Gastroesophageal sphincter (tissue), 4 donors: ENCODE measurements at regions not wholly inside any gene's neighbourhood (a gene's known extent, or its start where the extent isn't known, plus 50 kb on each side); places are given as distances from the start of the nearest gene placed in this dataset.

ENCODE experiments used
- ATAC-seq: fragments of 150-250 bp; one replicate; pipeline ENCODE4 v1.9.1; 2016; ENCODE audit warnings: mild to moderate bottlenecking, moderate library complexity
- H3K27ac ChIP-seq, 4 donors: fragments of 200-600 bp; sonication (generic) in 3 of 4; 1 replicate in 3 of 4; 2 replicates in 1 of 4; pipeline ENCODE4 v1.5.1; 2016 to 2019
- H3K27me3 ChIP-seq: fragments of 200-600 bp; sonication (generic); one replicate; pipeline ENCODE4 v1.5.1; 2019
- H3K36me3 ChIP-seq, 2 donors: fragments of 200-600 bp; sonication (generic); one replicate each; pipeline ENCODE4 v1.5.1; 2019; ENCODE audit warnings: control low read depth in 1 of 2
- H3K4me1 ChIP-seq, 3 donors: fragments of 200-600 bp; sonication (generic); 1 replicate in 2 of 3; 2 replicates in 1 of 3; pipeline ENCODE4 v1.5.1; 2016 to 2019; ENCODE audit warnings: control low read depth in 2 of 3
- H3K4me3 ChIP-seq, 2 donors: fragments of 200-600 bp; sonication (generic); one replicate each; pipeline ENCODE4 v1.5.1; 2019; ENCODE audit warnings: mild to moderate bottlenecking in 1 of 2, moderate library complexity in 1 of 2
- H3K9me3 ChIP-seq, 3 donors: fragments of 200-600 bp; sonication (generic); one replicate each; pipeline ENCODE4 v1.5.1; 2017 to 2019; ENCODE audit warnings: control low read depth in 2 of 3
- CTCF ChIP-seq, 4 experiments: fragments of 200-600 bp in 2 of 4; fragments of 450-650 bp in 2 of 4; sonication (generic) in 1 of 4; IDR thresholded peaks; one replicate each; pipeline ENCODE4 v1.5.1; 2017 to 2019; ENCODE audit warnings: antibody characterized with exemption in 4 of 4, mild to moderate bottlenecking in 2 of 4, moderate library complexity in 2 of 4
- EP300 ChIP-seq: sonication (generic); formaldehyde crosslinking; IDR thresholded peaks from one replicate; pipeline ENCODE4 v1.6.1; 2017; ENCODE audit warnings: antibody characterized with exemption, mild to moderate bottlenecking
- POLR2A ChIP-seq, 2 donors: fragments of 450-650 bp; IDR thresholded peaks; one replicate each; pipeline ENCODE4 v1.6.1; 2017; ENCODE audit warnings: antibody characterized with exemption in 2 of 2, mild to moderate bottlenecking in 2 of 2, moderate library complexity in 1 of 2
- POLR2AphosphoS5 ChIP-seq: sonication (generic); formaldehyde crosslinking; IDR thresholded peaks from one replicate; pipeline ENCODE4 v1.6.1; 2017; ENCODE audit warnings: antibody characterized with exemption
- WGBS, 2 donors: methylation state at CpG; one replicate each; pipeline ENCODE4 v1.1.5; 2018; ENCODE audit warnings: low coverage in 1 of 2; 5-methylcytosine and 5-hydroxymethylcytosine counted together

DNA sequence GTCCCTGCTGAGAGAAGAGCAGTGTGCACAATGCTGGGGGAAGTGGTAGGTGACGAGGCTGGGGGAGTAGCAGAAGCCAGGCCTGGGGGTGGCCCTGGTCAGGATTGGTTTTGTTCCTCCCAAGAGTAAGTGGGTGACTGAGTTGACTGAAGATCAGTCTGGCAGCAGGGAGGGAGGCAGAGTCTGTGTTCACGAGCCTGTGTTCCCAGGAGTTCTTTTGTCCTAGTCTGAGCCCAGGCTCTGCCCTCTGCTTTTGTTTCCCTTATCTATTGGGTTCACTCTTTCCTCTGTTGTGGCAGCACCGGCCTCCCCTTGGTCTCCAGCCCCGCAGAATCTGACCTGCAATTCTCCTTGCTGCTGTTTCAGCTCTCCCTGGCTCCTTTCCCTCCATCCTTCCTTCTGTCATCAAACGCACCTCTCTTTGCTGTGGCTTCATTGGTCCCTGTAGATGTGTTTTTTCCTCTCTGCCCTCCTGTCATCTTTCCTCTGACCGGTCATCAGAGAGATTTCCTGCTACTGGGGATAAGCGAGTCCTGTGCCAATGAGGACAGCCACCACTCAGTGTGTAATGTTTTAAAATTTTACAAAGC lies 607.4 kb downstream of the KIF4B start:
- no peak for ATAC-seq
- peaks cover 6% of the 10 kb centered on the region for H3K27me3 ChIP-seq

GRCh38 chr5:155624597-155625241 lies 611.2 kb downstream of the KIF4B start:
- no peak overlapping the region for H3K4me3 ChIP-seq
- ATAC-seq, result no peak
- no peaks in the 10 kb centered on the region for H3K4me1 ChIP-seq
- H3K36me3 ChIP-seq, result no peaks in the 10 kb centered on the region
- H3K9me3 ChIP-seq, result no peaks in the 10 kb centered on the region
- 64 to 70% methylated on average over 5 of the region's 5 CpGs for WGBS, 2 donors
- peaks cover 6% of the 10 kb centered on the region for H3K27me3 ChIP-seq
- no peak for TF ChIP-seq POLR2AphosphoS5
- TF ChIP-seq CTCF (IDR thresholded peaks at IDR 0.05), result no peak
- no peak for TF ChIP-seq POLR2A (IDR thresholded peaks at IDR 0.05)
- TF ChIP-seq EP300, result no peak
- H3K27ac ChIP-seq, result no peak overlapping the region

More for the DNA sequence above, 607.4 kb downstream of the KIF4B start:
- no peaks in the 10 kb centered on the region for H3K4me1 ChIP-seq
- H3K9me3 ChIP-seq, result no peaks in the 10 kb centered on the region
- no peak overlapping the region for H3K4me3 ChIP-seq
- no peak for TF ChIP-seq POLR2AphosphoS5
- TF ChIP-seq EP300, result no peak
- no peak for TF ChIP-seq CTCF (IDR thresholded peaks at IDR 0.05)
- TF ChIP-seq POLR2A (IDR thresholded peaks at IDR 0.05), result no peak
- no peak overlapping the region for H3K27ac ChIP-seq
- no peaks in the 10 kb centered on the region for H3K36me3 ChIP-seq
- WGBS, 2 donors, result 55 to 67% methylated on average over 6 to 7 of the region's 7 CpGs

DNA sequence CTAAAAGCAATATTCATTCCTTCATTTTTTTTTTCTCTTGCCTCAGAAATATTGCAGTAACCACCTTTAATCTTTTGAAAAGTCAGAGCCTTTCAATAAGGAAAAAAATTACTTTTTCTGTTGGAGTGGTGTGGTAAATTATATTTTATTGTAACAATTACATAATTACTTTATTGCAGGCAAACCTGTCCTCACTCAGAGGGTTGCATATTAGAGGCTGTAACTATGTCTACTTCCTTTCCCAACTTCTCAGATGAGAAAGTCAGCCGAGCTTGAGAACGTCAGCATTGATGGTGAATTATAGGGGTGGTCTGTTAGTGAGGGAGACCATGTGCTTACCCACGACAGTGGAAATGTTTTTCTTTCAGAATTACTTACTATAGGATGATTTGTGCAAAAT lies 611.8 kb downstream of the KIF4B start:
- ATAC-seq, result no peak
- WGBS, 2 donors, result 41 to 57% methylated on average over 3 of the region's 3 CpGs
- Histone ChIP-seq H3K9me3 (no peaks in the 10 kb centered on the region), H3K27me3 (peaks cover 6% of the 10 kb centered on the region), H3K27ac (no peak overlapping the region), H3K36me3 (no peaks in the 10 kb centered on the region), H3K4me1 (no peaks in the 10 kb centered on the region), H3K4me3 (no peak overlapping the region)
- TF ChIP-seq CTCF (IDR thresholded peaks at IDR 0.05) (no peak), POLR2A (IDR thresholded peaks at IDR 0.05) (no peak), EP300 (no peak), POLR2AphosphoS5 (no peak)

DNA sequence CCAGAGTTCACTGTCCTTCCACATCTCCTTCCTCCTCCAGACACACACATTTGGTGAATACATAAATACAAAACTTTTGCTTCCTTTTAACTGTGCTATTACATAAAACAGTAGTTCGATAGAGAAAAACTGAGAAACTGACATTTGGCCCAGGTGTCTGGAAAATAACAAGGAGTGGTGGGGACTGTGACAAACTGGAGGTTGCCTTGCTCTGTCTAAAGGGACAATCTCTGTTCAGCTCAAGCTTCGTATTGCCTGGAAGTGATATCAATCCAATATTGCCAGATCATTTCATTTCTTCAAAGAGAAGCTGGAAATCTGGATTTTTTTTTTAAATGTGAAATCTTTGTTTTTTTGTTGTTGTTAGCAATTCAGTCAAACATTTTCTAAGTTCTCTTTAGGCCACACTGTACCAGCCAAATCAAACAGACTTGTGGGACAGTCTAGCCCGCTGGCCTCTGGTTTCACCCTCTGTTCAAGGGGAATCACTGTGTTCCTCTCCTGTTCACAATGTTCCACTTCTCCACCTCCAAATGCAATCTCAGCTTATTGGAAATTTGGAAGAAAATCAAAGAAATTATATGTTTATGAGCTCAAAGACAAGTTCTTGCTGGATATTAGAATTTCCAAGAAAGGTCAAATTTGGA lies 612.5 kb downstream of the KIF4B start:
- Histone ChIP-seq H3K4me3 (no peak overlapping the region), H3K9me3 (no peaks in the 10 kb centered on the region), H3K27me3 (peaks cover 6% of the 10 kb centered on the region), H3K36me3 (no peaks in the 10 kb centered on the region), H3K27ac (no peak overlapping the region), H3K4me1 (no peaks in the 10 kb centered on the region)
- no peak for TF ChIP-seq POLR2AphosphoS5
- TF ChIP-seq EP300, result no peak
- no peak for TF ChIP-seq CTCF (IDR thresholded peaks at IDR 0.05)
- no peak for TF ChIP-seq POLR2A (IDR thresholded peaks at IDR 0.05)
- no peak for ATAC-seq
- 80 to 94% methylated on average over 3 of the region's 3 CpGs for WGBS, 2 donors

DNA sequence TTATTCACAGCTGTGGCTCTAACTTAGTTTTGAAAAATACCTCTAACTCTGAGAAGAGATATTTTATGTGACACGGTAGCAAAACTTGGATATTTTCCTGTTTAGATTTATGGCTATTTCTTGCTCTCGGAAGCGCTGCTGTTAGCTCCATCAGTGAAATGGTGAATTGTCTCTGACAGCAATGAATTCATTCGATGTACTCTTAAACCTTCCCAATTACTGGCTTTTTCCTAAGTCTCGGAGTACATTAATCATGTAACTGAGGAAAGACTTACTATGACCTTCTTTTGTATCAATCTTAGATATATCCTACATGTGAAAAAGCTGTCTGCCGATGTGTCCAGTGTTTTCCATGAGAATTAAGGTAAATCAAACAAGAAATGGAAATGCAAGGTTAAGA lies 613.0 kb downstream of the KIF4B start:
- 50% methylated on average over 6 of the region's 6 CpGs for WGBS, 2 donors
- ATAC-seq, result no peak
- no peaks in the 10 kb centered on the region for H3K4me1 ChIP-seq
- no peaks in the 10 kb centered on the region for H3K36me3 ChIP-seq
- no peak for TF ChIP-seq EP300
- H3K9me3 ChIP-seq, result no peaks in the 10 kb centered on the region
- H3K27me3 ChIP-seq, result peaks cover 6% of the 10 kb centered on the region
- H3K27ac ChIP-seq, result no peak overlapping the region
- no peak overlapping the region for H3K4me3 ChIP-seq
